OCI-LY7 (cell line): ENCODE measurements at regions not wholly inside any gene's neighbourhood (a gene's known extent, or its start where the extent isn't known, plus 50 kb on each side); places are given as distances from the start of the nearest gene placed in this dataset.
A peak's percentile ranks its signal among the peaks of the same experiment; 100 is the strongest.
"Not testable (repeated sequence)": the region's sequence is repeated elsewhere in the genome, so short reads cannot be mapped to it uniquely, and the experiment has no call there.

Experiments used
- BruUV-seq: library from RNA; stranded (reverse); fragments of 400-500 nt; replicated peaks from 2 replicates; lab custom pipeline; 2021; lab: Mats Ljungman, UMichigan
- CTCF ChIA-PET: fragments of 300-600 bp; sonication (Branson Sonifier 250); formaldehyde crosslinking; loops from one replicate; lab custom pipeline; 2022; ENCODE audit warnings: antibody characterized with exemption; ENCODE audit not compliant: unreplicated experiment; lab: Charles Lee
- POLR2A ChIA-PET: fragments of 300-600 bp; sonication (Branson Sonifier 250); formaldehyde crosslinking; loops from one replicate; lab custom pipeline; 2022; ENCODE audit warnings: antibody characterized with exemption; lab: Charles Lee
- DNase-seq: peaks from one replicate; pipeline ENCODE4 v3.0.0-alpha.2; 2015; ENCODE audit warnings: low spot score
- H2AFZ ChIP-seq: fragments of 200-600 bp; sonication (generic), shearing (Covaris generic); 2 replicates; pipeline ENCODE4 v1.6.1; 2014; ENCODE audit warnings: mild to moderate bottlenecking, antibody characterized with exemption, low read length, moderate library complexity
- H3K27ac ChIP-seq: fragments of 200-600 bp; sonication (generic); 2 replicates; pipeline ENCODE4 v1.5.1; 2014; ENCODE audit warnings: mixed run types, low read depth, mild to moderate bottlenecking, moderate library complexity, low read length, inconsistent platforms; ENCODE audit not compliant: poor library complexity, severe bottlenecking
- H3K36me3 ChIP-seq: fragments of 200-600 bp; sonication (generic); 2 replicates; pipeline ENCODE4 v1.6.1; 2014; ENCODE audit warnings: mild to moderate bottlenecking, antibody characterized with exemption, low read length, moderate library complexity, mixed read lengths; ENCODE audit not compliant: insufficient read depth
- H3K4me1 ChIP-seq: fragments of 200-600 bp; sonication (generic); 2 replicates; pipeline ENCODE4 v1.5.1; 2014; ENCODE audit warnings: mild to moderate bottlenecking, low read length; ENCODE audit not compliant: insufficient read depth, poor library complexity, severe bottlenecking
- H3K4me2 ChIP-seq: fragments of 200-600 bp; sonication (generic); 2 replicates; pipeline ENCODE4 v1.6.1; 2014; ENCODE audit warnings: mild to moderate bottlenecking, low read length
- H3K4me3 ChIP-seq: fragments of 200-600 bp; sonication (generic); 2 replicates; pipeline ENCODE4 v1.5.1; 2014; ENCODE audit warnings: mild to moderate bottlenecking, low read depth, low read length; ENCODE audit not compliant: poor library complexity, severe bottlenecking
- H3K79me2 ChIP-seq: fragments of 200-600 bp; sonication (generic); 2 replicates; pipeline ENCODE4 v1.6.1; 2016; ENCODE audit warnings: low read depth, mild to moderate bottlenecking, low read length, moderate library complexity, mixed read lengths; ENCODE audit not compliant: insufficient read depth
- H3K9me2 ChIP-seq: fragments of 200-600 bp; sonication (generic); 2 replicates; pipeline ENCODE4 v1.6.1; 2016; ENCODE audit warnings: mild to moderate bottlenecking, low read length, mixed read lengths; ENCODE audit not compliant: insufficient read depth
- H3K9me3 ChIP-seq: fragments of 200-600 bp; sonication (generic); 2 replicates; pipeline ENCODE4 v1.6.1; 2014; ENCODE audit warnings: mild to moderate bottlenecking, mixed run types, low read length, mixed read lengths
- H4K20me1 ChIP-seq: fragments of 200-600 bp; sonication (generic); 2 replicates; pipeline ENCODE4 v1.6.1; 2014; ENCODE audit warnings: mild to moderate bottlenecking, antibody characterized with exemption, low read length, moderate library complexity, mixed read lengths; ENCODE audit not compliant: insufficient read depth
- CTCF ChIP-seq: fragments of 200-600 bp; sonication (generic); conservative IDR thresholded peaks from 2 replicates; pipeline ENCODE4 v1.5.1; 2014; ENCODE audit warnings: mild to moderate bottlenecking, antibody characterized with exemption, low read length, moderate library complexity, mixed read lengths
- EZH2phosphoT487 ChIP-seq: fragments of 200-600 bp; sonication (generic); IDR thresholded peaks from 2 replicates; pipeline ENCODE4 v1.6.1; 2018; ENCODE audit warnings: low read depth, borderline replicate concordance, mild to moderate bottlenecking, mixed run types, antibody characterized with exemption, low read length, moderate library complexity, mixed read lengths
- intact Hi-C: fragments of 100-400 bp; cut with micrococcal nuclease; formaldehyde crosslinking; loops from one replicate; pipeline ENCODE4 v1.10.0; 2022; ENCODE audit not compliant: unreplicated experiment

GRCh38 chr5:72677447-72677846 is 139.0 kb upstream of the TNPO1 start:
- Histone ChIP-seq H3K9me2 (no peaks in the 10 kb centered on the region), H3K27ac (no peak overlapping the region), H4K20me1 (no peaks in the 10 kb centered on the region), H2AFZ (no peak overlapping the region), H3K4me3 (no peak overlapping the region), H3K4me1 (no peaks in the 10 kb centered on the region), H3K36me3 (no peaks in the 10 kb centered on the region), H3K9me3 (no peaks in the 10 kb centered on the region), H3K4me2 (no peak overlapping the region), H3K79me2 (no peaks in the 10 kb centered on the region)
- no TSS peak for BruUV-seq
- no peak for TF ChIP-seq CTCF
- no peak for TF ChIP-seq EZH2phosphoT487
- CTCF ChIA-PET, result no interaction called here
- intact Hi-C loops, result no loop called here
- POLR2A ChIA-PET, result no interaction called here
- no peak for DNase-seq

- H3K4me2 ChIP-seq, POLR2A ChIA-PET, H3K36me3 ChIP-seq, H4K20me1 ChIP-seq, H3K4me3 ChIP-seq, H3K79me2 ChIP-seq, DNase-seq, H3K9me3 ChIP-seq, BruUV-seq, intact Hi-C loops, CTCF ChIA-PET, H2AFZ ChIP-seq, H3K27ac ChIP-seq, H3K9me2 ChIP-seq, H3K4me1 ChIP-seq: not testable (repeated sequence)
These were observed 139.6 kb upstream of the TNPO1 start for GRCh38 chr5:72676831-72677230.

- intact Hi-C loops, result no loop called here
- peak; percentile 1 for DNase-seq
- H3K9me2 ChIP-seq, result no peaks in the 10 kb centered on the region
- H3K27ac ChIP-seq, result no peak overlapping the region
- BruUV-seq, result no TSS peak
- no peaks in the 10 kb centered on the region for H3K36me3 ChIP-seq
- H3K79me2 ChIP-seq, result no peaks in the 10 kb centered on the region
- CTCF ChIA-PET, result no interaction called here
- POLR2A ChIA-PET, result interaction anchor here (1.0 kb wide), 1 partner anchor 9 kb away, joined by 8 read pairs; no protein-coding TSS in a partner anchor
- H3K4me2 ChIP-seq, result no peak overlapping the region
- no peak overlapping the region for H2AFZ ChIP-seq
- H3K4me1 ChIP-seq, result no peaks in the 10 kb centered on the region
- TF ChIP-seq EZH2phosphoT487 (no peak), CTCF (no peak)
- H3K9me3 ChIP-seq, result no peaks in the 10 kb centered on the region
- no peaks in the 10 kb centered on the region for H4K20me1 ChIP-seq
- H3K4me3 ChIP-seq, result no peak overlapping the region
These were observed 142.8 kb upstream of the TNPO1 start for GRCh38 chr5:72673623-72674022.
